ENCODE measurements at regions not wholly inside any gene's neighbourhood (a gene's known extent, or its start where the extent isn't known, plus 50 kb on each side); places are given as distances from the start of the nearest gene placed in this dataset.

GRCh38 chr2:136242100-136242499 is 124.2 kb upstream of the CXCR4 start:
- Histone ChIP-seq H3K9me3 (ENCODE audit: insufficient read depth, low read depth, low read length) (no peaks in the 10 kb centered on the region), H3K27ac (ENCODE audit: low read depth, low read length) (no peak overlapping the region), H3K4me3 (ENCODE audit: low read length) (no peak overlapping the region), H3K27me3 (ENCODE audit: insufficient read depth, low read length) (no peaks in the 10 kb centered on the region), H3K4me1 (ENCODE audit: insufficient read depth, low read length) (peaks cover 7% of the 10 kb centered on the region; the same call in 1 of the 2 replicates), H3K36me3 (ENCODE audit: insufficient read depth, low read length) (no peaks in the 10 kb centered on the region), H3K9ac (ENCODE audit: low read depth, low read length) (no peak overlapping the region)
- WGBS = 96% methylated on average over 4 of the region's 4 CpGs

GRCh38 chr2:136239079-136239685 is 121.2 kb upstream of the CXCR4 start:
- 56% methylated on average over 3 of the region's 3 CpGs for WGBS
- Histone ChIP-seq H3K27ac (ENCODE audit: low read depth, low read length) (no peak overlapping the region), H3K9ac (ENCODE audit: low read depth, low read length) (no peak overlapping the region), H3K36me3 (ENCODE audit: insufficient read depth, low read length) (no peaks in the 10 kb centered on the region), H3K4me1 (ENCODE audit: insufficient read depth, low read length) (0 out of 2 replicates have a peak, but pooled peaks cover 3% of the 10 kb centered on the region), H3K9me3 (ENCODE audit: insufficient read depth, low read depth, low read length) (no peaks in the 10 kb centered on the region), H3K4me3 (ENCODE audit: low read length) (no peak overlapping the region), H3K27me3 (ENCODE audit: insufficient read depth, low read length) (no peaks in the 10 kb centered on the region)

- H3K9ac ChIP-seq (ENCODE audit: low read depth, low read length) = no peak overlapping the region
- H3K4me1 ChIP-seq (ENCODE audit: insufficient read depth, low read length) = 0 out of 2 replicates have a peak, but pooled peaks cover 3% of the 10 kb centered on the region
- H3K27ac ChIP-seq (ENCODE audit: low read depth, low read length) = no peak overlapping the region
- H3K9me3 ChIP-seq (ENCODE audit: insufficient read depth, low read depth, low read length) = no peaks in the 10 kb centered on the region
- H3K4me3 ChIP-seq (ENCODE audit: low read length) = no peak overlapping the region
- no peaks in the 10 kb centered on the region for H3K27me3 ChIP-seq (ENCODE audit: insufficient read depth, low read length)
- 88% methylated on average over 6 of the region's 6 CpGs for WGBS
- H3K36me3 ChIP-seq (ENCODE audit: insufficient read depth, low read length) = no peaks in the 10 kb centered on the region
These were observed 120.5 kb upstream of the CXCR4 start for GRCh38 chr2:136238286-136239078.

GRCh38 chr2:136236019-136236418 is 118.1 kb upstream of the CXCR4 start:
- WGBS = 63% methylated on average over 4 of the region's 4 CpGs
- no peak overlapping the region for H3K4me3 ChIP-seq (ENCODE audit: low read length)
- no peak overlapping the region for H3K9ac ChIP-seq (ENCODE audit: low read depth, low read length)
- H3K27me3 ChIP-seq (ENCODE audit: insufficient read depth, low read length) = no peaks in the 10 kb centered on the region
- no peaks in the 10 kb centered on the region for H3K9me3 ChIP-seq (ENCODE audit: insufficient read depth, low read depth, low read length)
- H3K4me1 ChIP-seq (ENCODE audit: insufficient read depth, low read length) = 0 out of 2 replicates have a peak, but pooled peaks cover 3% of the 10 kb centered on the region
- H3K36me3 ChIP-seq (ENCODE audit: insufficient read depth, low read length) = no peaks in the 10 kb centered on the region
- no peak overlapping the region for H3K27ac ChIP-seq (ENCODE audit: low read depth, low read length)

- 0 out of 2 replicates have a peak, but pooled peaks cover 3% of the 10 kb centered on the region for H3K4me1 ChIP-seq (ENCODE audit: insufficient read depth, low read length)
- WGBS = 92% methylated on average over 3 of the region's 4 CpGs
These were observed 117.6 kb upstream of the CXCR4 start for GRCh38 chr2:136235546-136235945.

GRCh38 chr2:136234261-136234660 is 116.3 kb upstream of the CXCR4 start:
- Histone ChIP-seq H3K4me3 (ENCODE audit: low read length) (no peak overlapping the region), H3K36me3 (ENCODE audit: insufficient read depth, low read length) (no peaks in the 10 kb centered on the region), H3K4me1 (ENCODE audit: insufficient read depth, low read length) (0 out of 2 replicates have a peak, but pooled peaks cover 3% of the 10 kb centered on the region), H3K9ac (ENCODE audit: low read depth, low read length) (no peak overlapping the region), H3K27me3 (ENCODE audit: insufficient read depth, low read length) (no peaks in the 10 kb centered on the region), H3K9me3 (ENCODE audit: insufficient read depth, low read depth, low read length) (no peaks in the 10 kb centered on the region), H3K27ac (ENCODE audit: low read depth, low read length) (no peak overlapping the region)
- WGBS = 92% methylated on average over 6 of the region's 7 CpGs

More at GRCh38 chr2:136235546-136235945, 117.6 kb upstream of the CXCR4 start:
- Histone ChIP-seq H3K9me3 (ENCODE audit: insufficient read depth, low read depth, low read length) (no peaks in the 10 kb centered on the region), H3K27me3 (ENCODE audit: insufficient read depth, low read length) (no peaks in the 10 kb centered on the region), H3K9ac (ENCODE audit: low read depth, low read length) (no peak overlapping the region), H3K4me3 (ENCODE audit: low read length) (no peak overlapping the region), H3K36me3 (ENCODE audit: insufficient read depth, low read length) (no peaks in the 10 kb centered on the region), H3K27ac (ENCODE audit: low read depth, low read length) (no peak overlapping the region)

- H3K27ac ChIP-seq (ENCODE audit: low read depth, low read length) = no peak overlapping the region
- no peak overlapping the region for H3K9ac ChIP-seq (ENCODE audit: low read depth, low read length)
- no peaks in the 10 kb centered on the region for H3K36me3 ChIP-seq (ENCODE audit: insufficient read depth, low read length)
- H3K4me1 ChIP-seq (ENCODE audit: insufficient read depth, low read length) = no peaks in the 10 kb centered on the region
- no peaks in the 10 kb centered on the region for H3K27me3 ChIP-seq (ENCODE audit: insufficient read depth, low read length)
- H3K4me3 ChIP-seq (ENCODE audit: low read length) = no peak overlapping the region
- H3K9me3 ChIP-seq (ENCODE audit: insufficient read depth, low read depth, low read length) = no peaks in the 10 kb centered on the region
These were observed 115.3 kb upstream of the CXCR4 start for GRCh38 chr2:136233298-136233697.

- Histone ChIP-seq H3K36me3 (ENCODE audit: insufficient read depth, low read length) (no peaks in the 10 kb centered on the region), H3K4me1 (ENCODE audit: insufficient read depth, low read length) (no peaks in the 10 kb centered on the region), H3K9me3 (ENCODE audit: insufficient read depth, low read depth, low read length) (no peaks in the 10 kb centered on the region), H3K27me3 (ENCODE audit: insufficient read depth, low read length) (no peaks in the 10 kb centered on the region), H3K9ac (ENCODE audit: low read depth, low read length) (no peak overlapping the region), H3K27ac (ENCODE audit: low read depth, low read length) (no peak overlapping the region), H3K4me3 (ENCODE audit: low read length) (no peak overlapping the region)
- 62% methylated on average over 7 of the region's 7 CpGs for WGBS
These were observed 114.7 kb upstream of the CXCR4 start for GRCh38 chr2:136232456-136233172.

- WGBS = 88% methylated on average over 5 of the region's 5 CpGs
- no peaks in the 10 kb centered on the region for H3K36me3 ChIP-seq (ENCODE audit: insufficient read depth, low read length)
- H3K27me3 ChIP-seq (ENCODE audit: insufficient read depth, low read length) = no peaks in the 10 kb centered on the region
- H3K27ac ChIP-seq (ENCODE audit: low read depth, low read length) = no peak overlapping the region
- no peaks in the 10 kb centered on the region for H3K9me3 ChIP-seq (ENCODE audit: insufficient read depth, low read depth, low read length)
- no peak overlapping the region for H3K4me3 ChIP-seq (ENCODE audit: low read length)
- H3K4me1 ChIP-seq (ENCODE audit: insufficient read depth, low read length) = peaks cover 13% of the 10 kb centered on the region; the same call in 1 of the 2 replicates
- no peak overlapping the region for H3K9ac ChIP-seq (ENCODE audit: low read depth, low read length)
These were observed 112.5 kb upstream of the CXCR4 start for GRCh38 chr2:136230464-136230863.

- Histone ChIP-seq H3K36me3 (ENCODE audit: insufficient read depth, low read length) (no peaks in the 10 kb centered on the region), H3K4me3 (ENCODE audit: low read length) (no peak overlapping the region), H3K27ac (ENCODE audit: low read depth, low read length) (no peak overlapping the region), H3K9me3 (ENCODE audit: insufficient read depth, low read depth, low read length) (no peaks in the 10 kb centered on the region), H3K27me3 (ENCODE audit: insufficient read depth, low read length) (no peaks in the 10 kb centered on the region), H3K9ac (ENCODE audit: low read depth, low read length) (no peak overlapping the region), H3K4me1 (ENCODE audit: insufficient read depth, low read length) (peaks cover 13% of the 10 kb centered on the region; the same call in 1 of the 2 replicates)
- 93% methylated on average over 4 of the region's 4 CpGs for WGBS
These were observed 109.0 kb upstream of the CXCR4 start for GRCh38 chr2:136226903-136227302.
